CD4-positive, alpha-beta T cell treated with Interleukin-4 for 4 hours (primary cell): ENCODE measurements at regions not wholly inside any gene's neighbourhood (a gene's known extent, or its start where the extent isn't known, plus 50 kb on each side); places are given as distances from the start of the nearest gene placed in this dataset.
"Not testable (repeated sequence)": the region's sequence is repeated elsewhere in the genome, so short reads cannot be mapped to it uniquely, and the experiment has no call there.

Experiments used
- DNase-seq: peaks from one replicate; pipeline ENCODE4 v3.0.0-alpha.2; 2020

DNA sequence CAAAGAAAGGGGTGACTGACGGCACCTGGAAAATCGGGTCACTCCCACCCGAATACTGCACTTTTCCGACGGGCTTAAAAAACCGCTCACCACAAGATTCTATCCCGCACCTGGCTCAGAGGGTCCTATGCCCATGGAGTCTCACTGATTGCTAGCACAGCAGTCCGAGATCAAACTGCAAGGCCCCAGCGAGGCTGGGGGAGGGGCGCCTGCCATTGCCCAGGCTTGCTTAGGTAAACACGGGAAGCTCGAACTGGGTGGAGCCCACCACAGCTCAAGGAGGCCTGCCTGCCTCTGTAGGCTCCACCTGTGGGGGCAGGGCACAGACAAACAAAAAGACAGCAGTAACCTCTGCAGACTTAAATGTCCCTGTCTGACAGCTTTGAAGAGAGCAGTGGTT, 327.0 kb upstream of the MEIS2 start:
- DNase-seq, result not testable (repeated sequence)

DNA sequence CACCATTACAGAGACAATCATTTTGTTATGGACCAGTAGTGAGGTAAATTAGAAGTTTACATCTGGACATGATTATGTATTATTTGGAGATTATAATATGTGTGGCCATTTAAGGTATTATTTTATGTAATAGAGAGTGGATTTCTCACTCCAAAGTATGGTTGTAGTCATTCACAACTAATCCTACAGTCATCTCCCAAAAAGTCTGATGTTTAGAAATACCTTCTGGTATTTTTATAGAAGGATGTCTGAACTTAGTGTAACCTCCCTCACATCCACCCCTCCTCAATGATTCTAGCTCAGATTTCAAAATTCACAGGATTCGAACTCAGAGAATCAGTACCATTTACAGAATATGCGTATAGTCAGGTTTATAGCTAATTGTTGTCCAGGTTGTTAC, 346.6 kb upstream of the MEIS2 start:
- DNase-seq, result no peak

DNA sequence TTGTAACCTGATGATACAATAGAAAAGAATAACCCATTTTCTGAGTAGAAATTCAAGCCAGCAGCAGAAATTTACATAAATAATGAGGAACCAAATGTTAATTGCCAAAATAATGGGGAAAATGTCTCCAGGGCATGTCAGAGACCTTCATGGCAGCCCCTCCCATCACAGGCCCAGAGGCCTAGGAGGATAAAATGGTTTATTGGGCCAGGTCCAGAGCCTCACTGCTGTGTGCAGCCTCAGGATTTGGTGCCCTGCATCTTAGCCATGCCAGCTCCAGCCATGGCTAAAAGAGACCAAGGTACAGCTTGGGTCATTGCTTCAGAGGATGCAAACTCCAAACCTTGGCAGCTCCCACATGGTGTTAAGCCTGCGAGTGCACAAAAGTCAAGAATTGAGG, 352.1 kb upstream of the MEIS2 start:
- no peak for DNase-seq

- DNase-seq, result no peak
These were observed 380.1 kb upstream of the MEIS2 start for GRCh38 chr15:37480482-37480881.

DNA sequence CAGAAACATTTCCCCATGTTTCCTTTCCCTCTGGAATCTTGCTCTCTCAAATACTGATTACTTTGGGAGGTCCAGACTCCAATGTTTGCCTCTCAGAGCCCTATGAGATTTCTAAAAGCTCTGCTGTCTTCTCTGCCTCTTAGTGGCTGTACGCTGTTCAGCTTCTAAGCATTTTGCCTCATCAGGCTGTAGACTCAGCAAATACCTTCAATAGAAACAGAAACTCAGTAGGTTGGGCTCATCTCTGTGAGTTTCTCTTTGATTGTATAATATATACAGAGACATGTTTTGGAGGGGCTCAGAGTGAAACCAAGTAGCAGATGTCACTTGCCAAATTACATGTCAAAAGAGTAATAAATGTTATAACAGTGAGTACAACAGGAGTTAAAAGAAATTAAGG, 380.8 kb upstream of the MEIS2 start:
- no peak for DNase-seq

GRCh38 chr15:37483779-37484178, 383.4 kb upstream of the MEIS2 start:
- no peak for DNase-seq

GRCh38 chr15:37485056-37485455, 384.7 kb upstream of the MEIS2 start:
- DNase-seq, result no peak

DNA sequence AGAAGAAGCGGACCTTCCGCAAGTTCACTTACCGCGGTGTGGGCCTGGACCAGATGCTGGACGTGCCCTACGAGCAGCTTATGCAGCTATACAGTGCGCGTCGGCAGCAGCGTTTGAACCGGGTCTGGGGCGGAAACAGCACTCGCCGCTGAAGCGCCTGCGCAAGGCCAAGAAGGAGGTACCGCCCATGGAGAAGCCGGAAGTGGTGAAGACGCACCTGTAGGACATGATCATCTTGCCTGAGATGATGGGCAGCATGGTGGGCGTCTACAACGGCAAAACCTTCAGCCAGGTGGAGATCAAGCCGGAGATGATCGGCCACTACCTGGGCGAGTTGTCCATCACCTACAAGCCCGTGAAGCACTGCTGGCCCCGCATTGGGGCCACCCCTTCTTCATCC, 390.4 kb upstream of the MEIS2 start:
- DNase-seq, result no peak

GRCh38 chr15:37516621-37517020, 416.3 kb upstream of the MEIS2 start:
- no peak for DNase-seq

- no peak for DNase-seq
These were observed 417.0 kb upstream of the MEIS2 start for GRCh38 chr15:37517191-37517895.

DNA sequence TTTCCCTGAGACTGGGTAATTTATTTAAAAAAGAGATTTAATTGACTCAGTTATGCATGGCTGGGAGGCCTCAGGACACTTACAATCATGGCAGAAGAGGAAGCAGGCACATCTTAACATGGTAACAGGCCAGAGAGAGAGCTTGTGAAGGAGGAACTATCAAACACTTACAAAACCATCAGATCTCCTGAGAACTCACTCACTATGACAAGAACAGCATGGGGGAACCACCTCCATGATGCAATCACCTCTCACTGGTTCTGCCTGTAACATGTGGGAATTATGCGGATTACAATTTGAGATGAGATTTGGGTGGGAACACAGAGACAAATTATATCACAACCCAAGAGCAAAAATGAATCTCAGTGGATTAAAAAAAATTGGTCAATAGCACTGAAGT, 416.0 kb upstream of the TMCO5A start:
- DNase-seq, result no peak

- no peak for DNase-seq
These were observed 414.4 kb upstream of the TMCO5A start for GRCh38 chr15:37520026-37520425.

GRCh38 chr15:37520882-37521281, 413.6 kb upstream of the TMCO5A start:
- no peak for DNase-seq

DNA sequence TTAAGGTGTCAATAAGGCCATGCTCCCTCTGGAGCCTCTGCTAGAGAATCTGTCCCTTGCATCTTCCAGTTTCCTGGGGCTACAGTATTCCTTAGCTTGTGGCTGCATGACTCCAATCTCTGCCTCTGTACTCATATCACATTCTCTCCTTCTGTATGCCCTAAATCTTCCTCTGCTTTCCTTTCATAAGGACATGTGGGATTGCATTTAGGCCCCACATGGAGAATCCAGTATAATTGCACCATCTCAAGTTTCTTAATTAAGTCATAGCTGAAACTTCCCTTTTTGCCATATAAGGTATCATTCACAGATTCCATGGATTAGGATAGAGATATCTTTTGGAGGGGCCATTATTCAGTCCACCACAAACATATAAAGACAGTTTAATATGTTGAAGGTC, 409.8 kb upstream of the TMCO5A start:
- DNase-seq, result no peak

- no peak for DNase-seq
These were observed 406.0 kb upstream of the TMCO5A start for GRCh38 chr15:37528432-37528831.

- no peak for DNase-seq
These were observed 397.4 kb upstream of the TMCO5A start for GRCh38 chr15:37536967-37537605.

GRCh38 chr15:37537802-37538201, 396.6 kb upstream of the TMCO5A start:
- DNase-seq, result no peak

DNA sequence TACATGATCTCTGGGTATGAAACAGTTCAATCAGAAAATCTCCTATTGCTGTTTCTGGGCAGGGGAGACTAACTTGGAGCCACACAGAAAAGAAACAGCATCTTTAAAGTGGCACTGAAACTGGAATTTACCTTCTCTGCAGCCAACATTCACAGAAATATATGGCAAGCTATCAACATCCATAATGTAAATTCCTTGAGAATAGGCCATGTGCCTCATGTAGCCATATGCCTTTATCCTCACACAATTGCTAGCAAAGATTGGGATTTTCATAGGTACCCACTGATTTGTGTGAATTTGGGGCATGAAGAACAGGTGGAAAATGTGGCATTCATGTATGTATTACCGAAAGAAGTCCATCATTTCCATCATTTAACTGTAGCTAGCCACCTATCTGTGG, 386.3 kb upstream of the TMCO5A start:
- DNase-seq, result no peak

GRCh38 chr15:37550360-37551024, 383.9 kb upstream of the TMCO5A start:
- DNase-seq, result no peak

DNA sequence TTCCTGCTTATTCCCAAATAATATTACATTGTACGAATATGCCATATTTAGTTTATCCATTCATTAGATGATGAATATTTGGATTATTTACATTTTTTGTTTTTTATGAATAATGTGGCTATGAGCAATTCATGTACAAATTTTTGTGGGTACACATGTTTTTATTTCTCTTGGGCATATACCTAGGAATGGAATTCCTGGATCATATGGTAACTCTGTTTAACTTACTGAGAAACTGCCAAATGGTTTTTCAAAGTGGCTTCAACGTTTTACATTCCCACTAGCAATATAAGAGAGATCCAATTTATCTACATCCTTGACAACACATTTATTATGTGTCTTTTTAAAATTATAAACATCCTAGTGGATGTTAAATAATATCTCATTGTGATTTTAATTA, 362.0 kb upstream of the TMCO5A start:
- no peak for DNase-seq

DNA sequence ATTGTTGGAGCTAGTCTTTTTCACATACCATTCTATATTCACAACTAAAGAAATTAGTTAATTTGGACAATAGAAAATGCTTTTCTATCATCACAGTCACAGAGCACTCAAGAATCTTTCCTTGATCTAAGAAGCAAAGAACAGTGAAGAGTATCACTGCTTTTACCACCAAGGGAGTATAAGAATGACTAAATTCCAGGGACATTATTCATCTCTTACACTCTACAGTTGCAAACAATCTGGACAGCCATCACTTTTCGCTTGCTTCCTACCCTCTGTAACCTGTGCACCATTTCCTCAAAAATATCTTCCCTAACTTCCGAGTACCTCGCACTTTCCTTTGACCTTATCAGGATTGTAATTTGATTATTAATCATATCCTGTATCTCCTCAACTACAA, 359.5 kb upstream of the TMCO5A start:
- DNase-seq, result no peak

- DNase-seq, result no peak
These were observed 357.5 kb upstream of the TMCO5A start for GRCh38 chr15:37576952-37577351.

DNA sequence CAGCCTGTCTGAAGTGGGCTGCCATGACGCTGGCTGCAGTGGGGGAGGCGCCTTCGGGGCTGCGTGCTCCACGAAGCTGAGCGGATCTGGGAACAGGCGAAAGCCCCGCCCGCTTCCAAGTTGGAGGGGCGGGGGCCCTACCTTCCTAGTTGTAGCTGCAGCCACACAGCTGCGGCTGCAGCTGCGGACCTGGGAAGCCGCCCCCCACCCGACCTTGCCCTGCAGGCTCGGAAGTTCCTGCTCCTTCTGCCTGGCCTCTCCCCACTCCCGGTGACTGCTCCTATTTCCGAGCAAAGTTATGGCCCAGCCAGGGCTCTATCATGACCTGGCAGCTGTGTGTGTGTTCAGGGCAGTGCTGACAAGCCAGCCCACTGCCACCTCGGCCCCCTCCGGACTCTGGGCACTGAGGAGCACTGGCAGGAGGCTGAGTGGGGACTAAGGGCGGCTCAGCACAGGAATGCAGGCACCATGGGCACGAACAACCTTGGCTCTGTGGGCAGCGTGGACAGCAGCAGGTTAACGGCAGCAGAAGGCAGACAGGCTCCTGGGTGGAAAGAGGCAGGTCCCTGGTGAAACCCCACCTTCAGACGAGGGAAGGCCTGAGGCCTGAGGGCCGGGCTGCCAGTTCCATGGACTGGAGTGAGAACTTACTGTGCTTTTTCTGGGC, 352.4 kb upstream of the TMCO5A start:
- no peak for DNase-seq

GRCh38 chr15:37582852-37583251, 351.6 kb upstream of the TMCO5A start:
- DNase-seq, result no peak
